T-cell (primary cell): ENCODE measurements at regions not wholly inside any gene's neighbourhood (a gene's known extent, or its start where the extent isn't known, plus 50 kb on each side); places are given as distances from the start of the nearest gene placed in this dataset.

ENCODE experiments used
- ATAC-seq, 4 experiments: fragments of 200-7000 bp in 3 of 4; fragments of 150-1000 bp in 1 of 4; cut with Tn5 transposase; replicated peaks in 1 of 4; 1 replicate in 3 of 4; 2 replicates in 1 of 4; pipeline ENCODE4 v1.10.0; 2021; ENCODE audit warnings: moderate library complexity in 3 of 4, mild to moderate bottlenecking in 2 of 4, moderate number of reproducible peaks in 1 of 4
- CTCF ChIA-PET, 2 donors: fragments of 300-600 bp; sonication (Branson Sonifier 250); formaldehyde crosslinking; loops; one replicate each; lab custom pipeline; 2022; ENCODE audit warnings: antibody characterized with exemption in 2 of 2; lab: Charles Lee
- POLR2A ChIA-PET, 2 donors: fragments of 300-600 bp; sonication (Branson Sonifier 250); formaldehyde crosslinking; loops; one replicate each; lab custom pipeline; 2022; ENCODE audit warnings: antibody characterized with exemption in 2 of 2; lab: Charles Lee
- DNase-seq, 35 experiments: peaks; one replicate each; pipeline versions ENCODE4 v3.0.0 to v3.0.0-alpha.2; 2013 to 2023
- H3K27ac ChIP-seq: one replicate; pipeline ENCODE4 v1.5.1; 2013; ENCODE audit warnings: low read length
- H3K27me3 ChIP-seq, 2 experiments: replicated peaks in 1 of 2; 1 replicate in 1 of 2; 2 replicates in 1 of 2; pipeline versions ENCODE4 v1.6.1 to v1.7.0; 2013; ENCODE audit warnings: low read length in 1 of 2, mixed read lengths in 1 of 2; ENCODE audit not compliant: control insufficient read depth in 2 of 2, insufficient read depth in 2 of 2; ENCODE audit errors: extremely low read depth in 1 of 2
- H3K36me3 ChIP-seq, 2 donors: 1 replicate in 1 of 2; 2 replicates in 1 of 2; pipeline versions ENCODE4 v1.6.1 to v1.7.0; 2013; ENCODE audit warnings: low read length in 1 of 2; ENCODE audit not compliant: control insufficient read depth in 2 of 2, insufficient read depth in 1 of 2; ENCODE audit errors: extremely low read depth in 1 of 2
- H3K4me1 ChIP-seq, 2 experiments: 1 replicate in 1 of 2; 2 replicates in 1 of 2; pipeline versions ENCODE4 v1.6.1 to v1.7.0; 2013; ENCODE audit warnings: low read length in 2 of 2, mixed read lengths in 1 of 2; ENCODE audit not compliant: insufficient read depth in 2 of 2, control insufficient read depth in 1 of 2; ENCODE audit errors: extremely low read depth in 1 of 2
- H3K4me3 ChIP-seq, 2 donors: 1 replicate in 1 of 2; 2 replicates in 1 of 2; pipeline versions ENCODE4 v1.5.1 to v1.7.0; 2013; ENCODE audit warnings: mild to moderate bottlenecking in 2 of 2, low read length in 1 of 2, moderate library complexity in 1 of 2; ENCODE audit not compliant: control insufficient read depth in 1 of 2; ENCODE audit errors: extremely low read depth in 1 of 2
- H3K9me3 ChIP-seq: 2 replicates; pipeline ENCODE4 v1.7.0; 2013
- H3K27ac Mint-ChIP-seq, 2 donors: one replicate each; pipeline ENCODE4 v1.8.0; 2020 to 2021; ENCODE audit warnings: mild to moderate bottlenecking in 2 of 2, mixed read lengths in 2 of 2
- H3K27me3 Mint-ChIP-seq, 2 donors: one replicate each; pipeline ENCODE4 v1.8.0; 2021 to 2022; ENCODE audit warnings: mixed read lengths in 2 of 2
- H3K36me3 Mint-ChIP-seq: one replicate; pipeline ENCODE4 v1.8.0; 2021; ENCODE audit warnings: mixed read lengths
- H3K4me1 Mint-ChIP-seq, 3 donors: one replicate each; pipeline ENCODE4 v1.8.0; 2020 to 2022; ENCODE audit warnings: mixed read lengths in 3 of 3, mild to moderate bottlenecking in 1 of 3
- H3K4me3 Mint-ChIP-seq, 3 donors: one replicate each; pipeline ENCODE4 v1.8.0; 2020 to 2022; ENCODE audit warnings: mild to moderate bottlenecking in 3 of 3, mixed read lengths in 3 of 3, moderate library complexity in 3 of 3
- H3K9me3 Mint-ChIP-seq, 3 donors: one replicate each; pipeline ENCODE4 v1.8.0; 2020 to 2022; ENCODE audit warnings: mixed read lengths in 3 of 3
- WGBS: methylation state at CpG from one replicate; pipeline ENCODE4 v1.1.5; 2013; ENCODE audit warnings: missing lambda C conversion rate; ENCODE audit not compliant: insufficient coverage; 5-methylcytosine and 5-hydroxymethylcytosine counted together

GRCh38 chr16:50473356-50473945 is 74.7 kb upstream of the NKD1 start:
- ChIA-PET CTCF (no interaction called here), POLR2A (interaction anchor here in 1 of 2 donors (0.7 kb wide), 1 partner anchor 1064 kb away, joined by 7 read pairs; no protein-coding TSS in a partner anchor)
- DNase-seq (no peak), ATAC-seq (peak in 3 of 4 experiments; percentile 58 to 80 (median 78))
- H3K36me3 ChIP-seq, result no peaks in the 10 kb centered on the region
- Mint-ChIP-seq H3K9me3 (no peaks in the 10 kb centered on the region), H3K36me3 (no peaks in the 10 kb centered on the region), H3K4me1 (peaks cover 6 to 15% (median 14%) of the 10 kb centered on the region in 3 donors), H3K27me3 (peaks cover 0 to 17% of the 10 kb centered on the region in 2 donors), H3K4me3 (no peak overlapping the region), H3K27ac (no peak overlapping the region)
- WGBS, result 61% methylated on average over 2 of the region's 6 CpGs
- peaks cover 0 to 27% of the 10 kb centered on the region in 2 experiments for H3K27me3 ChIP-seq
- H3K4me3 ChIP-seq, result no peak overlapping the region
- H3K27ac ChIP-seq, result no peak overlapping the region
- H3K9me3 ChIP-seq, result no peaks in the 10 kb centered on the region
- peaks cover 0 to under 1% of the 10 kb centered on the region in 2 experiments for H3K4me1 ChIP-seq

- DNase-seq (no peak), ATAC-seq (no peak)
- Mint-ChIP-seq H3K27ac (no peak overlapping the region), H3K4me1 (peaks cover 8 to 19% (median 17%) of the 10 kb centered on the region in 3 donors), H3K4me3 (no peak overlapping the region), H3K27me3 (peaks cover 0 to 23% of the 10 kb centered on the region in 2 donors), H3K9me3 (no peaks in the 10 kb centered on the region), H3K36me3 (no peaks in the 10 kb centered on the region)
- H3K36me3 ChIP-seq, result no peaks in the 10 kb centered on the region
- no peak overlapping the region for H3K27ac ChIP-seq
- H3K9me3 ChIP-seq, result no peaks in the 10 kb centered on the region
- H3K27me3 ChIP-seq, result peaks cover 0 to 26% of the 10 kb centered on the region in 2 experiments
- 100% methylated on average over 1 of the region's 1 CpG for WGBS
- POLR2A ChIA-PET, result interaction anchor here in 1 of 2 donors (0.5 kb wide), 1 partner anchor 12 kb away, joined by 3 read pairs; no protein-coding TSS in a partner anchor
- peaks cover 0 to 3% of the 10 kb centered on the region in 2 experiments for H3K4me1 ChIP-seq
- CTCF ChIA-PET, result no interaction called here
- no peak overlapping the region for H3K4me3 ChIP-seq
Observed at GRCh38 chr16:50472472-50472871, 75.7 kb upstream of the NKD1 start.

- DNase-seq (no peak), ATAC-seq (no peak)
- CTCF ChIA-PET, result no interaction called here
- Mint-ChIP-seq H3K27me3 (peaks cover 5 to 35% of the 10 kb centered on the region in 2 donors), H3K27ac (no peak overlapping the region), H3K4me1 (peaks cover 14 to 19% (median 17%) of the 10 kb centered on the region in 3 donors), H3K4me3 (no peak overlapping the region), H3K9me3 (no peaks in the 10 kb centered on the region), H3K36me3 (no peaks in the 10 kb centered on the region)
- peaks cover 0 to 3% of the 10 kb centered on the region in 2 experiments for H3K4me1 ChIP-seq
- peaks cover 0 to 39% of the 10 kb centered on the region in 2 experiments for H3K27me3 ChIP-seq
- no peaks in the 10 kb centered on the region for H3K9me3 ChIP-seq
- WGBS, result 79% methylated on average over 2 of the region's 3 CpGs
- POLR2A ChIA-PET, result interaction anchor here (0.6 kb wide), 2 partner anchors 183 to 278 kb away, joined by 3 to 4 read pairs; no protein-coding TSS in a partner anchor
- no peak overlapping the region for H3K27ac ChIP-seq
- no peaks in the 10 kb centered on the region for H3K36me3 ChIP-seq
- no peak overlapping the region for H3K4me3 ChIP-seq
Observed at GRCh38 chr16:50470687-50471086, 77.5 kb upstream of the NKD1 start.

DNA sequence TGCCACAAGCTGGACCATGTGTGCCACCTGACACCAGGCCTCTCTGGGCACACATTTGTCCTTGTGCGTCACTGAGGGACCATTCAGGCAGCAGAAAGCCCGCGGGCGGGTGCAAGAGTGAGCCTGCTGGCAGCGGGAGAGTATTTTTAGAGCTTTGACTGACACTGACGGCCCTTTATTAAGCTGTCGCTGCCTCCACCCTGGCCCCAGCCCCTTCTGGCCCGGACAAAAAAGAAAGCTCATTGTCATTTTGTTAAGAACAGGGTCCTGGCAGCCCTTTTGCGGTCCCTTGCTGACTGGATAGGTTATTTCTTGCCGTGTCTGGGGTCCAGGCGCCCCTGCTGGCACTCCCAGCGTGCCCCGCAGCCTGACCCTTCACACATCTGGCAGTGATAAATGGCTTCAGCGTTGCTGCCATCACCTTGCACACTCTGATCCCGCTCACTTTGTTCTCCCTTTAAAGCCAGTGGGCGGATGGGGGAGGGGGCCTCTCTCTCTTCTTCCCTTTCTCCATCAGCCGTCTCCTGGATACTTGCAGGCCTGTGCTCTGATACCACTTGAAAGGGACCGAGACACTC is 78.4 kb upstream of the NKD1 start:
- Mint-ChIP-seq H3K36me3 (no peaks in the 10 kb centered on the region), H3K4me1 (peaks cover 14 to 19% (median 17%) of the 10 kb centered on the region in 3 donors), H3K27ac (no peak overlapping the region), H3K4me3 (no peak overlapping the region), H3K27me3 (peaks cover 5 to 38% of the 10 kb centered on the region in 2 donors), H3K9me3 (no peaks in the 10 kb centered on the region)
- Histone ChIP-seq H3K27ac (no peak overlapping the region), H3K4me3 (no peak overlapping the region), H3K4me1 (peaks cover 0 to 3% of the 10 kb centered on the region in 2 experiments), H3K36me3 (no peaks in the 10 kb centered on the region), H3K9me3 (no peaks in the 10 kb centered on the region), H3K27me3 (peaks cover 0 to 47% of the 10 kb centered on the region in 2 experiments)
- no peak for ATAC-seq
- DNase-seq, result no peak
- ChIA-PET CTCF (interaction anchor here in 1 of 2 donors (0.5 kb wide), 1 partner anchor 131 kb away, joined by 8 read pairs; no protein-coding TSS in a partner anchor), POLR2A (no interaction called here)
- WGBS, result 85% methylated on average over 14 of the region's 18 CpGs

GRCh38 chr16:50469121-50469743 is 79.0 kb upstream of the NKD1 start:
- Mint-ChIP-seq H3K9me3 (no peaks in the 10 kb centered on the region), H3K27me3 (peaks cover 5 to 38% of the 10 kb centered on the region in 2 donors), H3K27ac (no peak overlapping the region), H3K4me3 (peak overlapping the region in 1 of 3 donors; percentile 65), H3K4me1 (peaks cover 14 to 19% (median 17%) of the 10 kb centered on the region in 3 donors), H3K36me3 (no peaks in the 10 kb centered on the region)
- no peak for ATAC-seq
- H3K27ac ChIP-seq, result no peak overlapping the region
- H3K9me3 ChIP-seq, result no peaks in the 10 kb centered on the region
- H3K4me3 ChIP-seq, result no peak overlapping the region
- peaks cover 0 to 51% of the 10 kb centered on the region in 2 experiments for H3K27me3 ChIP-seq
- DNase-seq, result no peak
- POLR2A ChIA-PET, result no interaction called here
- H3K4me1 ChIP-seq, result peaks cover 0 to 3% of the 10 kb centered on the region in 2 experiments
- no peaks in the 10 kb centered on the region for H3K36me3 ChIP-seq
- WGBS, result 85% methylated on average over 1 of the region's 2 CpGs
- CTCF ChIA-PET, result no interaction called here

GRCh38 chr16:50468749-50469078 is 79.5 kb upstream of the NKD1 start:
- Mint-ChIP-seq H3K4me3 (peak overlapping the region in 2 of 3 donors; percentile 41 to 65), H3K27ac (no peak overlapping the region), H3K27me3 (peaks cover 5 to 43% of the 10 kb centered on the region in 2 donors), H3K36me3 (no peaks in the 10 kb centered on the region), H3K4me1 (peaks cover 14 to 15% (median 14%) of the 10 kb centered on the region in 3 donors), H3K9me3 (no peaks in the 10 kb centered on the region)
- peaks cover 0 to 3% of the 10 kb centered on the region in 2 experiments for H3K4me1 ChIP-seq
- H3K27me3 ChIP-seq, result peaks cover 0 to 51% of the 10 kb centered on the region in 2 experiments
- ChIA-PET POLR2A (no interaction called here), CTCF (no interaction called here)
- ATAC-seq (no peak), DNase-seq (no peak)
- no peaks in the 10 kb centered on the region for H3K36me3 ChIP-seq
- no peaks in the 10 kb centered on the region for H3K9me3 ChIP-seq
- 87% methylated on average over 7 of the region's 7 CpGs for WGBS
- H3K4me3 ChIP-seq, result no peak overlapping the region
- no peak overlapping the region for H3K27ac ChIP-seq
